ENCODE measurements at regions not wholly inside any gene's neighbourhood (a gene's known extent, or its start where the extent isn't known, plus 50 kb on each side); places are given as distances from the start of the nearest gene placed in this dataset.

- DNase-seq (no peak), ATAC-seq (no peak)
- Histone ChIP-seq H3K4me3 (no peak overlapping the region), H3K9me3 (peaks cover 0 to 8% (median 0%) of the 10 kb centered on the region in 12 donors), H3K4me1 (no peaks in the 10 kb centered on the region), H3K27me3 (peaks cover 0 to 30% (median 0%) of the 10 kb centered on the region in 9 donors), H3K27ac (no peak overlapping the region), H3K36me3 (no peaks in the 10 kb centered on the region)
- 64 to 77% (median 64%) methylated on average over 4 of the region's 4 CpGs for WGBS, 4 donors
- no peak for TF ChIP-seq CTCF (IDR thresholded peaks at IDR 0.05)
- TF ChIP-seq POLR2A (IDR thresholded peaks at IDR 0.05) = no peak
- intact Hi-C loops (cut with DNase I) = no loop called here
These were observed 656.8 kb downstream of the TBC1D22A start for GRCh38 chr22:47419239-47419638.

GRCh38 chr22:47417699-47418098 lies 655.2 kb downstream of the TBC1D22A start:
- TF ChIP-seq CTCF (IDR thresholded peaks at IDR 0.05) (no peak), POLR2A (IDR thresholded peaks at IDR 0.05) (no peak)
- DNase-seq (no peak), ATAC-seq (no peak)
- Histone ChIP-seq H3K27ac (no peak overlapping the region), H3K27me3 (peaks cover 0 to 15% (median 0%) of the 10 kb centered on the region in 9 donors), H3K9me3 (peaks cover 0 to 9% (median 0%) of the 10 kb centered on the region in 12 donors), H3K4me1 (no peaks in the 10 kb centered on the region), H3K36me3 (no peaks in the 10 kb centered on the region), H3K4me3 (no peak overlapping the region)
- intact Hi-C loops (cut with DNase I) = no loop called here
- WGBS, 4 donors = 54 to 76% (median 62%) methylated on average over 2 of the region's 2 CpGs

- Histone ChIP-seq H3K4me1 (no peaks in the 10 kb centered on the region), H3K9me3 (peaks cover 0 to 3% (median 0%) of the 10 kb centered on the region in 12 donors), H3K4me3 (no peak overlapping the region), H3K27ac (no peak overlapping the region), H3K36me3 (no peaks in the 10 kb centered on the region), H3K27me3 (peaks cover 0 to 25% (median 5%) of the 10 kb centered on the region in 9 donors)
- intact Hi-C loops (cut with DNase I) = no loop called here
- TF ChIP-seq CTCF (IDR thresholded peaks at IDR 0.05) = no peak
- no peak for TF ChIP-seq POLR2A (IDR thresholded peaks at IDR 0.05)
- DNase-seq = no peak
- WGBS, 4 donors = 77 to 83% (median 79%) methylated on average over 8 of the region's 8 CpGs
- no peak for ATAC-seq
These were observed 648.6 kb downstream of the TBC1D22A start for GRCh38 chr22:47411006-47411405.

- ATAC-seq (no peak), DNase-seq (no peak)
- intact Hi-C loops (cut with DNase I) = no loop called here
- Histone ChIP-seq H3K4me3 (no peak overlapping the region), H3K36me3 (no peaks in the 10 kb centered on the region), H3K9me3 (peaks cover 0 to 3% (median 0%) of the 10 kb centered on the region in 12 donors), H3K4me1 (no peaks in the 10 kb centered on the region), H3K27me3 (peaks cover 0 to 27% (median 5%) of the 10 kb centered on the region in 9 donors), H3K27ac (no peak overlapping the region)
- no peak for TF ChIP-seq CTCF (IDR thresholded peaks at IDR 0.05)
- no peak for TF ChIP-seq POLR2A (IDR thresholded peaks at IDR 0.05)
- 48 to 54% (median 51%) methylated on average over 12 of the region's 12 CpGs for WGBS, 4 donors
These were observed 647.3 kb downstream of the TBC1D22A start for GRCh38 chr22:47409539-47410275.

Measured in heart left ventricle (tissue), 16 donors.